H1 (cell line): ENCODE measurements at regions not wholly inside any gene's neighbourhood (a gene's known extent, or its start where the extent isn't known, plus 50 kb on each side); places are given as distances from the start of the nearest gene placed in this dataset.

ENCODE experiments used
- CTCF ChIA-PET: fragments of 300-600 bp; sonication (Branson Sonifier 250); formaldehyde crosslinking; loops from one replicate; lab custom pipeline; 2021; ENCODE audit not compliant: partially characterized antibody; lab: Charles Lee
- POLR2A ChIA-PET: fragments of 300-600 bp; sonication (Branson Sonifier 250); formaldehyde crosslinking; loops from one replicate; lab custom pipeline; 2021; ENCODE audit warnings: inconsistent platforms; ENCODE audit not compliant: partially characterized antibody; lab: Charles Lee
- DNase-seq, 2 experiments: peaks; one replicate each; pipeline versions ENCODE4 v3.0.0 to v3.0.0-alpha.2; 2010 to 2022; ENCODE audit warnings: low spot score in 2 of 2, low read depth in 1 of 2, mixed read lengths in 1 of 2
- FAIRE-seq: peaks from 2 replicates; lab custom pipeline; 2011; peaks lifted over from hg19 to GRCh38; lab: Jason Lieb, UNC
- H2AFZ ChIP-seq: 2 replicates; pipeline ENCODE4 v1.8.1; 2012; ENCODE audit warnings: low read length, inconsistent platforms
- H2AK5ac ChIP-seq: 2 replicates; pipeline ENCODE4 v1.6.1; 2013; ENCODE audit warnings: low read depth, low read length
- H2BK120ac ChIP-seq: replicated peaks from 2 replicates; pipeline ENCODE3; 2013; ENCODE audit warnings: low read depth, low read length, inconsistent platforms
- H2BK12ac ChIP-seq: 2 replicates; pipeline ENCODE4 v1.6.1; 2013; ENCODE audit warnings: low read depth, low read length
- H2BK15ac ChIP-seq: 2 replicates; pipeline ENCODE4 v1.6.1; 2013; ENCODE audit warnings: low read length
- H2BK20ac ChIP-seq: 2 replicates; pipeline ENCODE4 v1.6.1; 2013; ENCODE audit warnings: low read length
- H2BK5ac ChIP-seq: 2 replicates; pipeline ENCODE4 v1.6.1; 2013; ENCODE audit warnings: low read depth, low read length
- H3K14ac ChIP-seq: 2 replicates; pipeline ENCODE4 v1.6.1; 2013; ENCODE audit warnings: inconsistent platforms; ENCODE audit not compliant: insufficient read length
- H3K18ac ChIP-seq: 2 replicates; pipeline ENCODE4 v1.6.1; 2013; ENCODE audit warnings: low read length; ENCODE audit errors: extremely low read depth
- H3K23ac ChIP-seq: 2 replicates; pipeline ENCODE4 v1.6.1; 2013; ENCODE audit warnings: inconsistent platforms; ENCODE audit not compliant: insufficient read length
- H3K23me2 ChIP-seq: 2 replicates; pipeline ENCODE4 v1.6.1; 2013; ENCODE audit warnings: low read depth, low read length
- H3K27ac ChIP-seq: 2 replicates; pipeline ENCODE4 v1.6.1; 2011; ENCODE audit warnings: low read depth, low read length, inconsistent platforms
- H3K27me3 ChIP-seq, 4 experiments: replicated peaks in 1 of 4; 1 replicate in 1 of 4; 2 replicates in 3 of 4; pipeline versions ENCODE4 v1.6.1 to v1.8.1; 2011 to 2013; ENCODE audit warnings: low read length in 3 of 4, mild to moderate bottlenecking in 3 of 4, inconsistent platforms in 2 of 4, mixed read lengths in 2 of 4, moderate library complexity in 1 of 4; ENCODE audit not compliant: control insufficient read depth in 3 of 4, insufficient read depth in 3 of 4; ENCODE audit errors: extremely low read depth in 1 of 4
- H3K36me3 ChIP-seq, 4 experiments: 2 replicates each; pipeline versions ENCODE4 v1.6.1 to v1.8.1; 2011 to 2013; ENCODE audit warnings: mild to moderate bottlenecking in 4 of 4, low read length in 3 of 4, moderate library complexity in 2 of 4, control low read depth in 1 of 4, inconsistent platforms in 1 of 4; ENCODE audit not compliant: insufficient read depth in 4 of 4, control insufficient read depth in 2 of 4
- H3K4ac ChIP-seq: replicated peaks from 2 replicates; pipeline ENCODE3; 2013; ENCODE audit warnings: low read length, low read depth, mixed read lengths, inconsistent platforms; ENCODE audit not compliant: insufficient read length
- H3K4me1 ChIP-seq, 4 experiments: replicated peaks in 1 of 4; 1 replicate in 1 of 4; 2 replicates in 3 of 4; pipeline versions ENCODE4 v1.6.1 to v1.8.1; 2011 to 2013; ENCODE audit warnings: low read length in 3 of 4, inconsistent platforms in 2 of 4, mixed read lengths in 1 of 4; ENCODE audit not compliant: insufficient read depth in 4 of 4, control insufficient read depth in 3 of 4
- H3K4me2 ChIP-seq, 2 experiments: 2 replicates each; pipeline versions ENCODE4 v1.6.1 to v1.8.1; 2011 to 2013; ENCODE audit warnings: low read depth in 2 of 2, low read length in 2 of 2, control low read depth in 1 of 2, inconsistent platforms in 1 of 2, mild to moderate bottlenecking in 1 of 2; ENCODE audit not compliant: insufficient read depth in 1 of 2
- H3K4me3 ChIP-seq, 4 experiments: fragments of 200-600, 300-600 bp in 1 of 4; sonication (generic), shearing (Covaris generic), sonication (Bioruptor Twin) in 1 of 4; 2 replicates each; pipeline versions ENCODE4 v1.5.1 to v1.8.1; 2011 to 2016; ENCODE audit warnings: low read length in 4 of 4, low read depth in 3 of 4, control low read depth in 2 of 4, inconsistent platforms in 2 of 4, mild to moderate bottlenecking in 2 of 4, mixed read lengths in 1 of 4, moderate library complexity in 1 of 4; ENCODE audit not compliant: insufficient read depth in 2 of 4; ENCODE audit errors: extremely low read depth in 1 of 4
- H3K56ac ChIP-seq: replicated peaks from 2 replicates; pipeline ENCODE3; 2013; ENCODE audit warnings: low read depth, mild to moderate bottlenecking, mixed read lengths, low read length, inconsistent platforms; ENCODE audit not compliant: insufficient read length
- H3K79me1 ChIP-seq: 2 replicates; pipeline ENCODE4 v1.6.1; 2013; ENCODE audit warnings: low read depth, low read length, control low read depth
- H3K79me2 ChIP-seq, 2 experiments: 2 replicates each; pipeline versions ENCODE4 v1.6.1 to v1.8.1; 2012 to 2013; ENCODE audit warnings: low read length in 2 of 2, mild to moderate bottlenecking in 2 of 2, inconsistent platforms in 1 of 2; ENCODE audit not compliant: insufficient read depth in 2 of 2, control insufficient read depth in 1 of 2
- H3K9ac ChIP-seq, 4 experiments: replicated peaks in 1 of 4; 1 replicate in 1 of 4; 2 replicates in 3 of 4; pipeline versions ENCODE4 v1.6.1 to v1.8.1; 2011 to 2013; ENCODE audit warnings: low read depth in 3 of 4, low read length in 3 of 4, control low read depth in 2 of 4, mild to moderate bottlenecking in 2 of 4, moderate library complexity in 2 of 4, inconsistent platforms in 1 of 4; ENCODE audit errors: extremely low read depth in 1 of 4
- H3K9me3 ChIP-seq, 2 experiments: 2 replicates each; pipeline versions ENCODE4 v1.6.1 to v1.8.1; 2012 to 2013; ENCODE audit warnings: mild to moderate bottlenecking in 2 of 2, moderate library complexity in 2 of 2, control low read depth in 1 of 2, inconsistent platforms in 1 of 2, low read depth in 1 of 2, low read length in 1 of 2, mixed read lengths in 1 of 2; ENCODE audit not compliant: insufficient read depth in 2 of 2
- H4K20me1 ChIP-seq, 2 experiments: replicated peaks in 1 of 2; 2 replicates each; pipeline versions ENCODE3 to v1.8.1; 2011 to 2013; ENCODE audit warnings: inconsistent platforms in 2 of 2, low read length in 2 of 2, mild to moderate bottlenecking in 1 of 2; ENCODE audit not compliant: insufficient read depth in 2 of 2, control insufficient read depth in 1 of 2
- H4K5ac ChIP-seq: 2 replicates; pipeline ENCODE4 v1.6.1; 2013; ENCODE audit warnings: low read length, low read depth, mixed read lengths, inconsistent platforms; ENCODE audit not compliant: insufficient read length
- H4K8ac ChIP-seq: 2 replicates; pipeline ENCODE4 v1.8.0; 2013; ENCODE audit warnings: mild to moderate bottlenecking, moderate library complexity, low read length, inconsistent platforms; ENCODE audit not compliant: insufficient read depth; ENCODE audit errors: extremely low read depth
- H4K91ac ChIP-seq: replicated peaks from 2 replicates; pipeline ENCODE3; 2013; ENCODE audit warnings: low read length, mixed read lengths, inconsistent platforms; ENCODE audit not compliant: insufficient read length
- ATF3 ChIP-seq: IDR thresholded peaks from 2 replicates; pipeline ENCODE4 v1.6.1; 2011; ENCODE audit warnings: low read depth, mild to moderate bottlenecking, low read length; ENCODE audit not compliant: insufficient read depth
- CREB1 ChIP-seq: IDR thresholded peaks from 2 replicates; pipeline ENCODE4 v1.6.1; 2012; ENCODE audit warnings: inconsistent platforms
- KDM4A ChIP-seq: IDR thresholded peaks from one replicate; pipeline ENCODE4 v1.7.1; 2012; ENCODE audit warnings: low read depth, mild to moderate bottlenecking, moderate library complexity, low read length, inconsistent platforms; ENCODE audit not compliant: severe bottlenecking
- POLR2A ChIP-seq, 2 experiments: IDR thresholded peaks; 1 replicate in 1 of 2; 2 replicates in 1 of 2; pipeline ENCODE4 v1.6.1; 2011; ENCODE audit warnings: low read depth in 2 of 2, low read length in 2 of 2, mild to moderate bottlenecking in 2 of 2; ENCODE audit errors: control extremely low read depth in 1 of 2
- SIX5 ChIP-seq: IDR thresholded peaks from 2 replicates; pipeline ENCODE4 v1.6.1; 2011; ENCODE audit warnings: mild to moderate bottlenecking, low read depth, low read length
- SP1 ChIP-seq: IDR thresholded peaks from 2 replicates; pipeline ENCODE4 v1.6.1; 2011; ENCODE audit warnings: low read depth, low read length
- TEAD4 ChIP-seq: IDR thresholded peaks from 2 replicates; pipeline ENCODE4 v1.6.1; 2012; ENCODE audit warnings: low read depth, low read length, inconsistent platforms, mixed read lengths
- WGBS, 2 experiments: shearing (Covaris generic) in 1 of 2; methylation state at CpG; one replicate each; pipeline versions ENCODE4 v1.1.6 to v1.1.7; 2013 to 2015; ENCODE audit warnings: low lambda C conversion rate in 2 of 2, mixed read lengths in 2 of 2, inconsistent platforms in 1 of 2, low coverage in 1 of 2, missing lambda C conversion rate in 1 of 2; ENCODE audit not compliant: insufficient replicate concordance in 2 of 2, insufficient coverage in 1 of 2, insufficient read length in 1 of 2; ENCODE audit errors: extremely low coverage in 1 of 2, missing lambda C conversion rate in 1 of 2; 5-methylcytosine and 5-hydroxymethylcytosine counted together
- TF ChIP-seq, protein P1 (sequence below): IDR thresholded peaks from 2 replicates; pipeline ENCODE4 v1.6.1; 2011; ENCODE audit warnings: low read length, improper control_type of control experiment
- TF ChIP-seq, protein P2 (sequence below): IDR thresholded peaks from 2 replicates; pipeline ENCODE4 v1.6.1; 2012; ENCODE audit warnings: low read length, inconsistent platforms

DNA sequence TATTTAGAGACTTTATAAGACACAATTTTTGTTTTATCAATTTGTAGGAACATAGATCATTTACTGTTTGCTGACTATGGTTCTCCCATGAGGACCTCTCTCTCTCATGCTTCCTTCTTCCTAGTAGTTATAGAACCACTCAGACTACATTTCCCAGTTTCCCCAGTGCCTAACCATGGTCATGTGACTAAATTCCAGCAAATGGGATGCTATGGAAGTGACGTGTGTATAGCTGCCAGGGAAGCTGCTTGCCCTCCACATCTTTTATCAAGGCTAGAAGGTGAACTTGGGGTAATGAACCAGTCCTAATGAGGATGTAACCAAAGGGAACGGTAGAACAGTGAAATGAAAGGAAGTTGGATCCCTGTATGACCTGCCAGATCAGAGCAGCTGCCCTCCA, 184.0 kb downstream of the MIS18A start:
- Histone ChIP-seq H3K79me1 (no peaks in the 10 kb centered on the region), H2BK15ac (no peak overlapping the region), H3K4ac (no peak overlapping the region), H4K5ac (no peak overlapping the region), H3K27me3 (no peaks in the 10 kb centered on the region), H2BK5ac (no peak overlapping the region), H3K56ac (no peak overlapping the region), H2AFZ (peak overlapping the region; percentile 96), H2BK12ac (no peak overlapping the region), H3K79me2 (no peaks in the 10 kb centered on the region; a peak in 1 of 4 replicates), H2BK120ac (no peak overlapping the region), H3K23ac (no peak overlapping the region), H3K4me3 (no peak overlapping the region), H3K4me2 (no peak overlapping the region), H2AK5ac (no peak overlapping the region), H3K36me3 (no peaks in the 10 kb centered on the region), H4K91ac (no peak overlapping the region), H3K27ac (no peak overlapping the region), H4K20me1 (no peaks in the 10 kb centered on the region), H3K9ac (no peak overlapping the region), H2BK20ac (no peak overlapping the region), H3K9me3 (no peaks in the 10 kb centered on the region), H3K4me1 (no peaks in the 10 kb centered on the region; a peak in 3 of 7 replicates), H3K23me2 (no peaks in the 10 kb centered on the region; the same call in 1 of the 2 replicates), H3K18ac (no peak overlapping the region), H4K8ac (no peak overlapping the region), H3K14ac (no peak overlapping the region)
- no peak for DNase-seq
- POLR2A ChIA-PET = no interaction called here
- CTCF ChIA-PET = interaction anchor here (0.8 to 7.0 kb wide), 5 partner anchors 11 to 309 kb away, joined by 3 to 46 read pairs (median 5); no protein-coding TSS in a partner anchor
- TF ChIP-seq SP1 (no peak), TEAD4 (peak; percentile 81), SIX5 (peak; percentile 61), POLR2A (IDR thresholded peaks at IDR 0.05; ENCODE audit: control extremely low read depth in 1 of 2, low read depth in 2 of 2, low read length in 2 of 2) (no peak), CREB1 (0 out of 2 replicates have a peak, but pooled peaks have one; percentile 25), ATF3 (peak; percentile 57; the same call in 1 of the 2 replicates), KDM4A (no peak)
- TF ChIP-seq, protein P1, sequence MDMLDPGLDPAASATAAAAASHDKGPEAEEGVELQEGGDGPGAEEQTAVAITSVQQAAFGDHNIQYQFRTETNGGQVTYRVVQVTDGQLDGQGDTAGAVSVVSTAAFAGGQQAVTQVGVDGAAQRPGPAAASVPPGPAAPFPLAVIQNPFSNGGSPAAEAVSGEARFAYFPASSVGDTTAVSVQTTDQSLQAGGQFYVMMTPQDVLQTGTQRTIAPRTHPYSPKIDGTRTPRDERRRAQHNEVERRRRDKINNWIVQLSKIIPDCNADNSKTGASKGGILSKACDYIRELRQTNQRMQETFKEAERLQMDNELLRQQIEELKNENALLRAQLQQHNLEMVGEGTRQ = peak; percentile 86
- TF ChIP-seq, protein P2, sequence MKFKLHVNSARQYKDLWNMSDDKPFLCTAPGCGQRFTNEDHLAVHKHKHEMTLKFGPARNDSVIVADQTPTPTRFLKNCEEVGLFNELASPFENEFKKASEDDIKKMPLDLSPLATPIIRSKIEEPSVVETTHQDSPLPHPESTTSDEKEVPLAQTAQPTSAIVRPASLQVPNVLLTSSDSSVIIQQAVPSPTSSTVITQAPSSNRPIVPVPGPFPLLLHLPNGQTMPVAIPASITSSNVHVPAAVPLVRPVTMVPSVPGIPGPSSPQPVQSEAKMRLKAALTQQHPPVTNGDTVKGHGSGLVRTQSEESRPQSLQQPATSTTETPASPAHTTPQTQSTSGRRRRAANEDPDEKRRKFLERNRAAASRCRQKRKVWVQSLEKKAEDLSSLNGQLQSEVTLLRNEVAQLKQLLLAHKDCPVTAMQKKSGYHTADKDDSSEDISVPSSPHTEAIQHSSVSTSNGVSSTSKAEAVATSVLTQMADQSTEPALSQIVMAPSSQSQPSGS = peak; percentile 56; the same call in 1 of the 2 replicates
- peak; percentile 92 for FAIRE-seq
- 64% methylated on average over 2 of the region's 2 CpGs; no CpG with 5 or more reads in 1 of the 2 experiments for WGBS, 2 experiments
